ENCODE measurements at regions not wholly inside any gene's neighbourhood (a gene's known extent, or its start where the extent isn't known, plus 50 kb on each side); places are given as distances from the start of the nearest gene placed in this dataset.

DNA sequence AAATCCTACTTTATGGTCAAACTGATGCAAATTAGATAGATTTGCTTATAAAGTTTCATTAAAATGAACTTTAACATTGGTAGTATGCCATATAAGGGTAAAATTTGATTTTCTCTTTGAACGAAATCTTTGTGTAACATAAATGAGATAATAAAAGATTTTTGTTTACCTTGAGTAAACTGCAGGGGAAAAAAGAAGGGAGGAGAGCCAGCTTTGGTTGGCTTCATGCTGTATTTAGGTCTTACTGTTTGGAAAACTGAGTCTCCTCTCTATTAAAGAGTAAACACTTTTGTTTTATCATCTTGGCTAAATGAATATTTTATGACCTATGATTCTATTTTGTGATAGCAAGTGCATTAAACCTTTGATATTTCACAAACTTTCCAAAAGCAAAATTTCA, 267.6 kb downstream of the IPO8 start:
- no peak for DNase-seq

DNA sequence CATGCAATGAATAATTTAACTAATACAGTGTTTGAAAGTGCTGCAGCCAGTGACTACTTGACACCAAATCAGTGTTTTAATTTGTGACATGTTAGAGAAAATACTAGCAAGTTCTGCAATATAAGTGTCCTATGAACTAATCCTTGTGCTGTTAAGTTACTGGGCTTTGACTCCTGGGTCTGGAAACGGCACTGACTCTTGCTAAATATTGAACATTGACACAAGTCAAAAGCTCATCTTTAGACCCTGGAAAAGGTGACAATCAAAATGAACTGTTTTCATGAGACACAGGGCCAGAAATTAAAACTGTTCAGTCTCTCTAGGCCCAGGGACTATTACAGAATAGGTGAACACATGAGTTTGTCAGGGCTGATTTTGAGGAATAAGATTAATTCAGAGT, 268.1 kb downstream of the IPO8 start:
- DNase-seq = no peak

DNA sequence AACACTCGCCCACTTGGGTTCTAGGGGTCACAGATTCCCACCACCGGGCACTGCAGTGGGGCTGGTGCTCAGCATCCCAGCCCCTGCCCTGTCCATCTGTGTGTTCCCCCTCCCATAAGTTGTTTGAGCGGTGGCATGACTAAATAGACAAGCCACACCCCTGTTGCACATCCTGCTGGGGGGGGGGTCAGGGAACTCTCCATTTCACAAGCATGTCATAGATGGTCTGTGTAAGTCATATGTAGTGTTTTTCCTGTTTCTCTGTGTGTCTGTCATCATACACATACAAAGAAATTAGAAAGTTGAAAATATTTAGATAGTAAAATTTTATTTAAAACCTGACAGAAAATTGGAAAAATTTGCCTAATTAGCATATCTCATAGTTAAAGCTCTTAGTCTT, 270.2 kb downstream of the IPO8 start:
- DNase-seq = no peak

DNA sequence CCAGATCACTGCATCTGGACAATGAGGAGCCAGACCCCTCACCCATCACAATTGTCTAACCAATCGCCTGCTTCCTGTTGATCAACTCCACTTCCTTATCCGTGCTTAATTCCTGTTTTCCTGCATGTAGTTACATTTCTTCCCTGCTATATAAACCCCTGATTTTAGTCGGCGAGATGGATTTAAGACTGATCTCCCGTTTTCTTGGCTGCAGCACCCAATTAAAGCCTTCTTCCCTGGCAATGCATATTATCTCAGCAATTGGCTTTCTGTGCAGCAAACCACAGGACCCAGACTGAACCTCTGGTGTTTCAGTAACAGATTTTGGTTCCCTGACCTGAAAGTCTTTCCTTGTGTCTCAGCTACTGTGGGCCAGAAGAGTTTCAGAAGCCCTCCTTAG, 272.3 kb downstream of the IPO8 start:
- DNase-seq = no peak

DNA sequence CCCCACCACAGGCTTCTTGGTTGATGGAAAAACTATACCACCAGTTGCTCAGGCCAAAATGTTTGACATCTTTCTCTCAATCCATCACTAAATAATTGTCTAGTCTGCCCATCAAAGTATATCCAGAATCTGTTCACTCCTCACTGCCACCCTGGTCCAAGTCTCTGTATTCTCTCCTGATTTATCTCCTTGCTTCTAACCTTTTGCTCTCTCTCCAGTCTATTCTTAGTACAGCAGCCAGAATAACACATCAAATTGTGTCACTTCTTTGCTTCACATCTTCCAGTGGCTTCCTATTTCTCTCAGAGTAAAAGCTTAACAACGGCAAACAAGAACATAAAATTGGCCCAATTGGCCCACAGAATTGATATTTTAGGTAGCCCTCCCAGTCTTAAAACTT, 272.8 kb downstream of the IPO8 start:
- no peak for DNase-seq

DNA sequence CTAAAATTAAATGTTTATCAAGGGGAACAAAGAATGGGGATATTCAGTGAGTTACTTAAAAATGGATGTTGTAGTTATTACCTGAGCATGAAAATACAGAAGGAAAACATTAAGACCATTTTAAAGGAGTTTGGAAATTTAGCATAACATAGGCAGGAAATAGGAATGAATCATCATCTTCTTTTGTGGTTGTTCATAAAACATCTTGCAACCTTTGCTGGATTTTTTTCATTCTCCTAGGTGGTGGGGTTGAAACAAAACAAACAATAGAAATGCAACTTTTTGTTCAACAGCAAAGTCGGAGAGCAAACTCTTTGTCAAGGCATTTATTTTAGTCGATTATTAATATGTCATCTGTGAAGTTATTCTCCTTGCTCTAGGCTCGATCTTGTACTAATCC, 275.1 kb downstream of the IPO8 start:
- no peak for DNase-seq

DNA sequence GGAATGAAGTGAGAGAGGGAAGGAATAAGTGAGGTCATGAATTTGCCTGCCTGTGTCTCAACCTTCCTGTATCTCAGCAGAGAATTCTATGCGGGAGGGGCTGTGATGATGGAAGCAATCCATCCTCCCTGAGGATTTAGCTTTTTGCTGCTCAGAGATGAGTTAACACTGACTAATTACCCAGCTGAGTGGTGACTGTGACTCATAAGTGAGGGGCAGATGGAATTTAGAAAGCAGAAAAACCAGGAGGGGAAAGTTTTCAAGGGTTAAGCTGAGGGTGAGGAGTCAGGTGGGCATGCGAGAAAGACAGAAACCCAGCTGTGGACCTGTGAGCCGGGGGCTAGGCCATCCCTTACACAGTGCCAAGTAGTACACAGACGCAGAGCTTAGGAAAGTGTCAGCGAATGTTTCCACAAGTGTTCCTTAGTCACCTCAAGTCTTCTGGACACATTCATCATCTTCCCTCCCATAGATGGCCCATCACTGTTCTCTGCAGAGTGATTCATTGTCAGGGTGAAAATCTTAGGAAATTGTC, 277.9 kb downstream of the IPO8 start:
- DNase-seq = peak; percentile 58

DNA sequence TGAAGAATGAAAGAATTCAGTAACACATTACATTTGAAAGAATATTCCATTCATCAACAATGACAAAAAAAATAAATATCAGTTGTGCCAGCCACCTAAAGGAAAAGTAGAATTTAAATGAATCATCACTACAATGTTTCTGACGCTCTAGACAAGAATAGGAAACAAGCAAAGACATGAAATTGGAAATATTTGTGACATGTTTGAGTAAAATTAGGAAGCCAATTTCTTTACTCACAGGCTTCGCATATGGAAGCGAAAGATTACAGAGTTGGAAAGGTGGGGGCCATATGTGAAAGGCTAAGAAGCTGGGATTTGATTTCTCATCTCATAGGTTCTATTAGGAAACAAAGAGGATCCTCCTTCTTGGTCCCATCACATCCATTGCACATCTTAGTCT, 279.0 kb downstream of the IPO8 start:
- no peak for DNase-seq

DNA sequence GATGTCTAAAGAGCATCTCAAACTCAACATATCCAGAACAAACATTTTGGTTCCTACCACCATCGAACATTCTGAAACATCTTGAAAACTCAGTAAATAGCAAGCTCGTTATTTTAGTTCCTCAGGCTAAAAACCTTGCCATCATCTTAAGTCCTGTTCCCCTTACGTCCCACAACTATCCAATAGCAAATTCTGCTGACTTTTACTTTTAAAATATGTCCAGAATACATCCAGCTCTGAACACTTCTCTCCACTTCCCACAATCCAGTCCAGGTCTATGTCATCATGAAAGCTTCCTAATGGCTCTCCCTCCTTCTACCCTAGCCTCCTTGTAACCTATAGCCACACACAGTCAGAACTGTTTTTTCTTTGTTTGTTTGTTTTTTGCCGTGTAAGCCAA, 279.9 kb downstream of the IPO8 start:
- DNase-seq = no peak

DNA sequence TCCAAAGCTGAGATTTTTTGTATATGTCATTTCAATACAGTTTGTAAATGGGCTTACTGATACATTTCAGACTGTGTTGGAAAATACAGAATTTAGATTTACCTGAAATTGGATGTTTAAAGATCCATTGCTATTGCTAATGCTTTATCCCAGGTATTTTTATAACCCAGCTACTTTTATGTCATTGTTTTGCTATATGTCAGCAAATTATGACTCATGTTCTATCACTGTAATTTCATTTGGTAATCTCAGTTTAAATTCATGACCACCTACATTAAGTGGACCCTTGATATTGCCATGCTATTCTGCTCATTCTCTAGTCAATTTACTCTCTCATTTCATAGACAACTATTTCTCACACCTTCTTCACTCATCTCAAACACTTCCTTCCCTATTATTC, 281.2 kb downstream of the IPO8 start:
- no peak for DNase-seq

DNA sequence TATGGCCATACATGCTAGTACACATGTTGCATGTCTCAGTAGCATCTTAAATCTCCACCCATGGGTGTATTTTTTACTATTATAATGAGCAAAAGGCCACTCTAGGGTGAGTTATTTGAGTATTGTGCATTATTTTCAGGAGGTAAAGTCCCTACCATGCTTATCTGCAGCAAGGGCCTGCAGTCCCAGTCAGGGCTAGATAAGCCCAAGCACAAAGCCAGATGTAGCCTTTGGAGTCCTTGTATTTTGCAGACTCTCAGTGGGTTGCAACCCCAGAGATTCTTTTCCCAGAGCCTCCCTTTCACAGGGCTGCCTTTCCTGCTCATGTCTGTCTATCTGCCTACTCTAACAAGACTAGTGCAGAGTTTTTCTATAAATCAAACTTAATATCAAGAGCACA, 295.3 kb downstream of the IPO8 start:
- DNase-seq = no peak

DNA sequence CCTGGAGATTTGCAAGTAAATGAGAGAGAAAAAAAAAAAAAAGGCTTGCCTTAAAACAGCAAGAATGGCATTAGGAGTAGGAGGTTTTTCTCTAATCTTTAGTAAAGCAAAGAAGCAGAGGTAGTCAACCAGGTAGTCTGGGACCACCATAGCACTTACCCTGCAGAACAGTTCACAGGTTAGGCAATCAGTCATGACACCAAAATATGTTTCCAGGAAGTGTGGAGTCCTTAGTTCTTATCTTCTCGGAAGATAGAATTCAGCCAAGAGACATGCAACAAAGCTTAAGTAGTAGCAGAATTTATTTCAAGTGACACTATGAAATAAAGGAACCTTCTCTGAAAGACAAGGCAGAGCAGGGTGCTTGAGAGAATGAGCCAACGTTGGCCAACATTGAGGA, 295.8 kb downstream of the IPO8 start:
- DNase-seq = no peak

DNA sequence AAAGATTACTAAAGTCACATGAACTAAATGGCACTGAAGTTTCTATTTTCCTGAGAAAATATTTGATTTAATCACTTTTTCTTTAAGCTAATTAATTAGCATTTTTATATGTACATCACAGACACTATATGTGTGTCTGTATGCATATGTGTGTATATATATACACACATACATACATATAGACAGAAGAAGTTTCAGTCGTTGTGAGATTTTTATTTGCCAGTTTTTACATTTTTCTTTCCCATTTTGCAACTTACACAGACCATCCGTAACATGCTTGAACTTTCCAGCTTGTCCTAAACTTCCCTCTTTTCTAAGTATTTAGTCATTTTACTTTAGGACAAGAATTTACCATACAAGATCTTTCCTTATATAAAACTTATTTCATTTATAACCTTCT, 299.1 kb downstream of the IPO8 start:
- DNase-seq = no peak

DNA sequence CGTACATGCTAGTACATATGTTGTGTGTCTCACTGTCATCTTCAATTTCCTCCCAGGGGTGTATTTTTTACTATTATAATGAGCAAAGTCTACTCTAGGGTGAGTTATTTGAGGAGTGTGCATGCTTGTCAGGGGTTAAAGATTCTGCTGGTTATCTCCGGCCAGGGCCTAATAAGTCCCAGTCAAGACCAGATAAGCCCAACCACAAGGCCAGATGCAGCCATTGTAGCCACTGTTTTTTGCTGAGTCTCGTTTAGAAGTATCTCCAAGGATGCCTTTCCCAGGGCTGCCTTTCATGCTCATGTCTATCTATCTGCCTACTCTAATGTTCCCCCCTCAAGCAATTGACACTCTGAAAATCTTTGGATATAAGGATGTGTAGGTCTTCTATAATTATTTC, 300.5 kb downstream of the IPO8 start:
- no peak for DNase-seq

DNA sequence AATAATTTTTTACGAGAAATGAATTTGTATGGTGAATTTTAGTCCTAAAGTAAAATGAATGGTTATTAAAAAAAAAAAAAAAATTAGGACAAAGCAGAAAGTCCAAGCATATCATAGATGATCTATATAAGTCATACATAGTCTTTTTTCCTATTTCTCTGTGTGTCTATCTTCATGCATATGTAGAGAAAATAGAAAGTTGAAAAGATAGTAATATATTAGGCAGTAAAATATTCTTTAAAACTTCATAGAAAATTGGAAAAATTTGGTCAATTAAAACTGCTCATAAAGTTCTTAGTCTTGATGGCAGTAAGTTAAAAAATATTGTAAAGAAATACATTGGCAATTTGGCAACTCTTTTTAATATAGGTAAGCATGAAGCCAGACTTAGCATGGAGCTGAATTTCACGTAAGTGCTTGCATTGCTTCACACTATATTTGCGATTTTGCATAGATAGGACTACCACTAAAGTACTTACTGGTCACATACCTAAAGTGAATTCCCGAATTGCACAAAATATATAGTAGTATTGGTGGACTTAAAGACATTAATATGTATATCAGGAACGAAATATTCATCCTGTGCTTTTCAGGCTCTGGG, 303.8 kb downstream of the IPO8 start:
- no peak for DNase-seq

DNA sequence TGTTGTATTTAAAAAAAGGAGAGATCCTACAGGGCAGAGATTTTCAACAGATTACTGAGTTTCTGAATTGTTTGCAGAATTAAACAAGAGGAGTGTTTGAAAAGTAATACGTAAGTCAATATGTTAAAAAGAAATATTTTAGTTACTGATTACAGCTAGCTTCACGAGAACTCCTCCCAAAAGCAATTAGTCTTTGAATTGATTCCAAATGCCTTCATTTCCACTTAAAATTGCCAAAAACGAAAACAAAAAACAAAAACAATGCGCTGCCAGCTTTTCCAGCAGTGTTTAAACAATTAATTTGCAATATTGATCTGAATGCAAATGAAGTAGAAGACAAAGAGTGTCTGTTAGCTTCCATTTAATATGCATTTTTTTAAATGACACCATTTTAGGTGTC, 310.0 kb downstream of the IPO8 start:
- DNase-seq = no peak

DNA sequence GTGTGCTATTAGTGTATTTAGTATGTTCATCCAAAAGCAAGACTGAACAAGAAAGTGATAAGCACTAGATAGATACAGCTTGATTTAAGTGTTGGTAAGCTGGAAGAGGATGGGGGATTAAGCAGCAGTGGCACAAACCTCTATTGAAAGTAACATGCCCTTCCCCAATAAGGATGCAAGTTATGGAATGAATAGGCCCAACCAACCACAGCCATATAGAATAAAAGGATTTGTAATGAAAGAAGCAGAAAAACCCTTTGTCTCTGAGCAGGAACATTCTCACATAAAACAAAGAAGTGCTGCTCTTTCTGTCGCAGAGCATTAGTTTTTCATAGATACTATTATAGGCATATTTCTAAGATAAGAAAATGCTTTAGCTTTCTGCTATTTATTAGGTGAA, 310.7 kb downstream of the IPO8 start:
- DNase-seq = no peak

DNA sequence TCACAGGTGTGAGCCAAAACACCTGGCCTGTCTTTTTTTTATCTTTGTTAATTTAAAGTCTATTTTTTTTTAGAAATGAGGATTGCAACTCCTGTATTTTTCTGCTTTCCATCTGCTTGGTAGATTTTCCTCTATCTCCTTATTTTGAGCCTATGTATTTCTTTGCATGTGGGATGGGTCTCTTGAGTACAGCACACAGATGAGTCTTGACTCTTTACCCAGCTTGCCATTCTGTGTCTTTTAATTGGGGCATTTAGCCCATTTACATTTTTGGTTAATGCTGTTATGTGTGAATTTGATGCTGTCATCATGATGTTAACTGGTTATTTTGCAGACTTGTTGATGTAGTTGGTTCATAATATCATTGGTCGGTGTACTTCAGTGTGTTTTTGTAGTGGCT, 317.4 kb downstream of the IPO8 start:
- DNase-seq = no peak

DNA sequence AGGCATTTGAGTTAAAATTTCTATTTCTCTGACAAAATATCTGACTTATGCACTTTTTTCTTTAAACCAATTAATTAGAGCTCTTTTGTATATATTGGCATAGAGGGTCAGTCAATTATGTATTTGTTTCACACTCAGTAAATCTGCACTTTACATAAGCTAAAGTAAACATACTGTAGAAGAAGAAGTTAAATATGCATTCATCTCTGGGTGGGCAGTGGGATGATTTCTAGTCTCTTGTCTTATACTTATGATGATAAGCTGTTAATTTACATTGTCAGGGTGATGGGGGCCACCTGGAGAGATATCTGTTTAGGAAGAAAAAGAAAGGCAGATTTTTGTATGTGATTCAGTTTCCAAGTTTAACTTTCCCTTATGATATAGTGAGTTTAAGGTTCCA, 330.8 kb downstream of the IPO8 start:
- DNase-seq = no peak

DNA sequence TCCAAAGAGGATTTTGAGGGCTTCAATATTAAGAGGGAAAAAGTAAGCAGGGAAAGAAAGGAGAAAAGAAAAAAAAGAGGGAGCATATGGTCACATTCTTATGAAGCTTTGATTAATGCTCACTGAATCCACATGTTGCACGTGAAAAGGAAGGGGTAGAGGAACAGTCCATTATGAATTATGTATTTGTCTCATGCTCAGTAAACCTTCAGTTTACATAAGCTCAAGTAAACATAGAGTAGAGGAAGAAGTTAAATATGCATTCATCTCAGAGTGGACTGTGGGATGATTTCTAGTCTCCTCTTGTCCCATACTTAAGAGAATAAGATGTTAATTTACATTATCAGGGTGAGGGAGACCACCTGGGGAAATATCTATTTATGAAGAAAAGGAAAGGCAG, 334.5 kb downstream of the IPO8 start:
- peak; percentile 34 for DNase-seq

DNA sequence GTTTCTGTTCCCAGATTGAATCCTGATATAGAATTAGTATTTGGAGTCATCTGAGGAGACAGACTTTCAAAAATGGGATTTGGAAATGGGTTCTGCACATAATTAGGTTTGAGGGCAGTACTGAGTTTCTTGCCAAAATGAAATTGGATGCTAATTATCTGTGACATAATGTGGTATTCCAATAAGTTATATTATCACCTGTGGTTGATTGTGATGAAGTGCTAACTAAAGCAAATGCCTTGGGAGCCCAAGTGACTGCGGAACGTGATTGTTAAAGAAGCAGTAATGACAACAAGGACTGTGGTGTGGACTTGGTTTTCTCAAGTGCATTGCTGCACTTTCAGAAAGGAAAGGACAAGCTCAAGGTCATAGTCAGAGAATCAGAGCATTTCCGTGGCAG, 337.0 kb downstream of the IPO8 start:
- DNase-seq = no peak

DNA sequence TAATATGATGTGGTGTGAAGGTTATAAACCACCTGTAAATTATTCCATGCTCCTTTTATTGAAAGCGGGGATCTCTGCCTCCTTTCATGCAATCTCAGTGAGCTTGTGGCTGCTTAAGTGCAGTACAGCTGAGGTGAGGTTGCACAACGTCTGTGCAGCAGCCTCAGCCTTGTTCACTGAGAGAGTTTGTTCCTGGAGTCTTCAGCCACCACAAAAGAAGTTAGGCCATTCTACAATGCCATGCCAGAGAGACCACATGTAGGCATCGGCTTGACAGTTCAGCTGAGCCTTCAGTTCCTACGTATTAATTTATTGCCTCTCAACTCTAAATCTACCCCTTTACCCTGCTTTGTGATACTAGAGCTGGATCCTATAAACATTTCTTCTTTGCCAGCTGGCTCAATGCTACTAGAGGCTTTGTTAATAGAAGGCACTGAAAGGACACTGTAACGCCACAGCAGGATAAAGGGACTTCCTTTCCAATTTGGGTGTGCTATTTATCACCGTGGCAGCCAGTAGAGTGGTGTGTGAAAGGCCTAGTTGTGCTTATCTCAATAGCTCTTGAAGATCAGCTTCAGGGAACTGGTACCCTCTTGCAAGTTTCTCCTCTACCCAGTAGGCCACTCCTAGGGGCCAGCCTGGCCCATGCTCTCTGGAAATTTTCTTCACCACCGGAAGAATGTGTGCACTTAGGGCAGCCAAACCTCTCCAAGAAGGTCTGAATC, 337.7 kb downstream of the IPO8 start:
- DNase-seq = no peak

DNA sequence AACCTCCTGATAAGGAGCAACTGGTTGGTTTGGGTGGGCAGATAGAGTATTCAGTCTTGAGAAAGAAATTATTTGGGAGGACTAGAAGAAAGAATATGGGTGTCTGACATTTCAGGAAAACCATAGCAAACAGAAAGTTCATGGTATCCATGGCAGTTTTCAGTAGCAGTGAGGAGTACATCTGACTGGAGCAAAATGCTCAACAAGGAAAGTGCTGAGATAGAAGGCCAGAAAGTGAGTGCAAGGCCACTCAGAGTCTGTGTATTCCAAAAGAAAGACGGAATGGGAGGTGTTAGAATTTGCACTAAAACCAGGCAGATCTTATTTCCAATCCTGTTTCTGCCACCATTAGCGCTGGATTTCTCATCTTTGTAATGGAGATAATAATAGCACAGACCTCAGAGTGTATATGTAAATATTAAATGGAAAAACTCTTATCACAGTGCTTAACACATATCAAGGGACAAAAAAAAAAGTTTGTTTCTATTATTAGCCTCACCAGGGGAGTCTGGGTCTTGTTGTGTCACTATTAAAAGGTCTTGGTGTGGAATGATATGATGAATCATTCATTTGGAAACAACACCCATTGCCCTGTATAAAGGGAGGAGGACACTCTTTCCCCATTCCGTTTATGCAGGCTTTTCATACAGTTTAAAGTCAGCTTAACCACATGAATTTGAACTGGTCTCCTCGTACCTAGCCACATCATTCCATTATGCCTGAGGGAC, 349.8 kb downstream of the IPO8 start:
- no peak for DNase-seq

DNA sequence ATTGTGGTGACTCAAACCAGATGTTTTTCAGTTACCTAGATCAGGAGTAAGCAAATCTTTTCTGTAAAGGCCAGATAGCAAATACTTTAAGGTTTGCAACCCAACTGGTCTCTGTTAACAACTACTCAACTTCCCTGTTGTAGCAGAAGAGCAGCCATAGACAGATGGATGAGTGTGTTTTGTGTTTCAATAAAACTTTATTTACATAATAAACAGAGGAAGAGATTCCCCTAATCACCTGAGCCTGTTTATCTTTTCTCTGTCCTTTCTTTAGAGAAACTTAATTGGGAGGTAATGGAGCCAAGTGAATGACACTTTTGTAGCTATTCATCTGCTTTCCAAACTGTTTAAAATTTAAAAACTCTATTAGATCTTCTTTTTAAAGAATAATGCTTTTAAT, 365.1 kb downstream of the IPO8 start:
- no peak for DNase-seq

All from NCI-H2171 (cell line).